ENCODE measurements at regions not wholly inside any gene's neighbourhood (a gene's known extent, or its start where the extent isn't known, plus 50 kb on each side); places are given as distances from the start of the nearest gene placed in this dataset.
"Not testable (repeated sequence)": the region's sequence is repeated elsewhere in the genome, so short reads cannot be mapped to it uniquely, and the experiment has no call there.

DNA sequence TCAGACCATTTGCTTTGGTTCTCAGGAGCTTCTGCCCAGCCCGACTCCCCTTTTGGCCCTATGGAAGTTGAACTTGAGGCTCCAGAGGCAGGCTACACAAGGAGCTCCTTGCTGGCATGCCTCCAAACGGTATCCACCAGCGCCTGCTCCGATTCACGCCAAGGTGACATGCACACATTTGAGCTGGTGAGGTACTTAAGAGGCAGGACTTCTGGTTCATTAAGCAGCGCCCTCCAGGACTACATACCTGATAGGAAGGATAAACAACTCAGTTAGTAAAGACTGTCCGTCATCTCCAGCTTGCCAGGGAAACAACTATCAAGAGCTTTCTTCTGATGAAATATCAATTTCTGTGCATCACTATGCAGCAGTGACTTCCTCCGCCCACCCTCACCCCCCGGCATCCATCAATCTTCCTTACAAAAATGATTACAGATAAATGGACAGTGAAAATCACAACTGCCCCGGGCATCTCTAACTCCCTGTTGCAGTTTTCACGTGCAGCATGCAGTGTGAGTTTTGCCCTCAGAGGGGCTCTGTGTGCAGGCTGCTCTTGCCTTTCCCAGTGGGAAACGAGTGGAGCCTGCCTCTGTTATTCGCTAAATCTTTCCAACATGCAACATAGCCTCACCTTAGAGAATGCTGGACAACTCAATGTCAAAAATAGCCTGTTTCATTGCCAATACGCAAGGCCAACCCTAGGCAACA lies 122.9 kb downstream of the ARRDC4 start:
- no peak for DNase-seq (ENCODE audit: low read depth)
- CTCF ChIA-PET, result interaction anchor here (0.7 to 3.5 kb wide), 8 partner anchors 30 to 185 kb away, joined by 3 to 18 read pairs (median 7); no protein-coding TSS in a partner anchor
- POLR2A ChIA-PET, result no interaction called here
- TF ChIP-seq, protein P1, sequence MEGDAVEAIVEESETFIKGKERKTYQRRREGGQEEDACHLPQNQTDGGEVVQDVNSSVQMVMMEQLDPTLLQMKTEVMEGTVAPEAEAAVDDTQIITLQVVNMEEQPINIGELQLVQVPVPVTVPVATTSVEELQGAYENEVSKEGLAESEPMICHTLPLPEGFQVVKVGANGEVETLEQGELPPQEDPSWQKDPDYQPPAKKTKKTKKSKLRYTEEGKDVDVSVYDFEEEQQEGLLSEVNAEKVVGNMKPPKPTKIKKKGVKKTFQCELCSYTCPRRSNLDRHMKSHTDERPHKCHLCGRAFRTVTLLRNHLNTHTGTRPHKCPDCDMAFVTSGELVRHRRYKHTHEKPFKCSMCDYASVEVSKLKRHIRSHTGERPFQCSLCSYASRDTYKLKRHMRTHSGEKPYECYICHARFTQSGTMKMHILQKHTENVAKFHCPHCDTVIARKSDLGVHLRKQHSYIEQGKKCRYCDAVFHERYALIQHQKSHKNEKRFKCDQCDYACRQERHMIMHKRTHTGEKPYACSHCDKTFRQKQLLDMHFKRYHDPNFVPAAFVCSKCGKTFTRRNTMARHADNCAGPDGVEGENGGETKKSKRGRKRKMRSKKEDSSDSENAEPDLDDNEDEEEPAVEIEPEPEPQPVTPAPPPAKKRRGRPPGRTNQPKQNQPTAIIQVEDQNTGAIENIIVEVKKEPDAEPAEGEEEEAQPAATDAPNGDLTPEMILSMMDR (IDR thresholded peaks at IDR 0.05; ENCODE audit: insufficient read depth, low read depth, low read length), result no peak
- no peaks in the 10 kb centered on the region for H3K27me3 ChIP-seq (ENCODE audit: control insufficient read depth, insufficient read depth, low read length)
- H3K4me3 ChIP-seq (ENCODE audit: low read depth, low read length), result no peak overlapping the region
- no peaks in the 10 kb centered on the region for H3K36me3 ChIP-seq (ENCODE audit: control insufficient read depth, insufficient read depth, low read length)

DNA sequence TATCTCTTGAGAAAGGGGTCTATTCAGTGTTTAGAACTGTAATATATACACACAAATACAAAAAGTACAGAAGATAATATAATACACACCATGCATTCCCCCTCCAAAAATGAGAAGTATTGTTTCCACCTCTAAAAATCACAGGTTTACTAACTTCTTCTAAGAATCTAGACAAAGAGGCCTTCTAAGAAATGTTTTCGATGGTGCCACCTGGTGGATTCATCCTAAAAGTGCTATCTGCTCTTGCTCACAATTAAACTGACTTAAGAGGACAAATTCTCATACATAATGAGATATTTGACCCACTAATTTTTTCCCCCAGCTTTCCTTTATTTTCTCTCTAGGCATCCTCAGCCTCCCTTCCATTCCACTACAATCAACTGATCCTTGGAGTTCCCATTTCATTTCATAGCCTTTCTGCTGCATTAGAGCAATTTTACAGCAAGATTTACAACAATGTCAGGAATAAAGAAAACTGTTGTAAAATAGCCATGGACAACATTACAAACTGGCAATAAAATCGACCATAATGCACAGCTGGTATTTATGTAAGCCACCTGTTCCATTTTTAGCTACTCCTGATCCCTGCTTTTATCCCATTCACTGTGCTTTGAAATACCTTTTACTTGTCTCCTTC lies 124.6 kb downstream of the ARRDC4 start:
- no peaks in the 10 kb centered on the region for H3K27me3 ChIP-seq (ENCODE audit: control insufficient read depth, insufficient read depth, low read length)
- no peak overlapping the region for H3K4me3 ChIP-seq (ENCODE audit: low read depth, low read length)
- ChIA-PET CTCF (interaction anchor here (0.5 to 3.8 kb wide), 16 partner anchors 10 to 193 kb away, joined by 3 to 30 read pairs (median 5); partner anchors contain the start of gene ARRDC4), POLR2A (no interaction called here)
- TF ChIP-seq, protein P1 (IDR thresholded peaks at IDR 0.05; ENCODE audit: insufficient read depth, low read depth, low read length), result peak; percentile 63
- DNase-seq (ENCODE audit: low read depth), result no peak
- H3K36me3 ChIP-seq (ENCODE audit: control insufficient read depth, insufficient read depth, low read length), result no peaks in the 10 kb centered on the region

DNA sequence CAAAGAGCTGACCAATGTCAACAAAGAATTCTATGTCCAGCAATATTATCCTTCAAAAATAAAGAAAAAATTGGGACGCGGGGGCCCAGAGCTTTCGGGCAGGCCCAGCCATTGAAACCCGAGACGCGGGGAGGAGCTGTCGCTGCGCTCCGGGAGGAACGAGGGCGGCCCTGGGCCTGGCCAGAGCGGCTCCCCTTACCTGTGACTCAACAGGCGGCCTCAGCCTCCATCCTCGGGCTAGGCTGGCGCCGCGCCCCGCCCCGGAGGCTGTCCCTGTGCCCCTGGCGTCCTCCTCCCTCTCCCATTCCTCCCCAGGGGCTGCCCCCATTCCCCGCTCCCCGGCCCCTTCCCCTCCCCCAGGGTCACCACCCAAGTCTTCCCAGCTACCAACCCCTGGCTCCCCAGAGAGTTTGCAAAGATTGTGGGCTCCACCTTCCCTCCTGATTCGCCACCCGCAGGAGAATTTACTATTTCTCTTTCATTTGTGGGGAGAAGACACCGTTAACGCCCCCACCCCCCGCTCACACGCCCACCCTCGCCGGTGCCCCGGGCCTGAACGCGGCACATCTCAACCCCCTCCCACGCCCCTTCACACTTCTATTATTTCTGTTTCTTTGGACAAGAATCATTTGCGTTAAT lies 127.9 kb downstream of the ARRDC4 start:
- DNase-seq (ENCODE audit: low read depth); H3K4me3 ChIP-seq (ENCODE audit: low read depth, low read length); H3K27me3 ChIP-seq (ENCODE audit: control insufficient read depth, insufficient read depth, low read length); POLR2A ChIA-PET; H3K36me3 ChIP-seq (ENCODE audit: control insufficient read depth, insufficient read depth, low read length): not testable (repeated sequence)
- CTCF ChIA-PET, result interaction anchor here (0.6 to 3.8 kb wide), 8 partner anchors 9 to 189 kb away, joined by 3 to 30 read pairs (median 6); no protein-coding TSS in a partner anchor

DNA sequence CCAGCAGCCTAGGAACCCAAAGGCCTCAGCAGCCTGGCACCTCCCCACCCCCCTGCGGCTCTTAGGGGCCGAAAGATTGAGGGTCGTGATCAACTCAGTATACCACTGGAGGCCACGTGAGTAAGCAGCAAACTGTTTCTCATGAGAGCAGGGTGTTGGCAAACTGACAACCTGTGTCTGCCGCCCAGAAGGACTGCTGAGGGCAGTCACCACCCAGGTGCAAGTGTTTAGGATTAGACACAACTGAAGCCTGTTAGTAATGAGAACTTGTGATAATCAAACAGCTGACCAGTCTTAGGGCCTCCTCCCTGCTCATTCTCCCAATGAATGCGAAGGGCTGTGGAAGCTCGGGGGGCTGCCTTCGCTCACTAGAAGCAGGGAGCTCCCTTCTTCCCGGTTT lies 128.8 kb downstream of the ARRDC4 start:
- CTCF ChIA-PET, result interaction anchor here (0.8 to 1.7 kb wide), 2 partner anchors 8 to 177 kb away, joined by 3 to 4 read pairs; no protein-coding TSS in a partner anchor
- H3K36me3 ChIP-seq (ENCODE audit: control insufficient read depth, insufficient read depth, low read length); H3K27me3 ChIP-seq (ENCODE audit: control insufficient read depth, insufficient read depth, low read length); H3K4me3 ChIP-seq (ENCODE audit: low read depth, low read length); DNase-seq (ENCODE audit: low read depth); POLR2A ChIA-PET: not testable (repeated sequence)

DNA sequence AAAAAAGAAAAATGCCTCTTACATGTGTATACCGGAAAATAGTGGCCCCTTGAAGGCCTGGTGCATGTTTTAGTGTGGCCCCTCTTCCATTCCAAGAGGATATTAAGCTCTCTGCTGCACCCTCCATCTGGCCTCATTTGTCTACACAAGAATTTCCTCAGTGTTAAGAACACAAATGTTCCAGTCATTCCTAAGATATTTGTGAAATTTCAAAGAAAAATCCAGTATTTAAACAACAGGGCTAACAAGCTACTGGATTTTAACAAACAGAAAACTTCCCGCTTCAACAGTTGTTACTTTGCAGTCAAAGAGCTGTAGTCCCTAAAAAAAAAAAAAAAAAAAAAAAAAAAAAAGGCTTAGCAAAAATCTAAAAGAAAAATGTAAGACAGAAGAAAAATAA lies 137.5 kb downstream of the ARRDC4 start:
- not testable (repeated sequence) for DNase-seq (ENCODE audit: low read depth); H3K4me3 ChIP-seq (ENCODE audit: low read depth, low read length); H3K27me3 ChIP-seq (ENCODE audit: control insufficient read depth, insufficient read depth, low read length); H3K36me3 ChIP-seq (ENCODE audit: control insufficient read depth, insufficient read depth, low read length)
- ChIA-PET POLR2A (interaction anchor here (0.6 kb wide), 1 partner anchor 131 kb away, joined by 4 read pairs; no protein-coding TSS in a partner anchor), CTCF (interaction anchor here (0.6 to 1.9 kb wide), 4 partner anchors 10 to 80 kb away, joined by 3 to 5 read pairs (median 4); no protein-coding TSS in a partner anchor)

DNA sequence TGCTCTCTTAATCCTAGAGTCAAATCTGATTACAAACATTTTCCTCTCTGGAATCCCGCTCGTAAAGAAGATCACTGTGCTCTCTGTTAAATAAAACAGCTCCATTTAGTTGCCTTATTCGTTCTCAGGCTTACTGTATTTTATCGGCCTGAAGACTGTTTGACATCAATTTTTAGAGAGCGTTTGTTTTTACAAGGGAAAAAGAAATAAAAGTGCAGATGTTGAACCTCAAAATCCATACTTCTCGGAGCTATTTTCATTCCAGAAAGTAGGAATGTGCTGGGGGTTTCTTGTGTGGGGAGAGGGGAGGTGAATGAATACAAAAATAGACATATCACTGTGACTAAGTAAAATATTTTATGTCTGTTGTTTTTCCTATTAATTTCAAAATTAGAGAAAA lies 140.1 kb downstream of the ARRDC4 start:
- POLR2A ChIA-PET; H3K36me3 ChIP-seq (ENCODE audit: control insufficient read depth, insufficient read depth, low read length); H3K4me3 ChIP-seq (ENCODE audit: low read depth, low read length); DNase-seq (ENCODE audit: low read depth); H3K27me3 ChIP-seq (ENCODE audit: control insufficient read depth, insufficient read depth, low read length): not testable (repeated sequence)
- CTCF ChIA-PET, result interaction anchor here (0.6 to 1.9 kb wide), 4 partner anchors 14 to 77 kb away, joined by 3 to 6 read pairs (median 3); no protein-coding TSS in a partner anchor

DNA sequence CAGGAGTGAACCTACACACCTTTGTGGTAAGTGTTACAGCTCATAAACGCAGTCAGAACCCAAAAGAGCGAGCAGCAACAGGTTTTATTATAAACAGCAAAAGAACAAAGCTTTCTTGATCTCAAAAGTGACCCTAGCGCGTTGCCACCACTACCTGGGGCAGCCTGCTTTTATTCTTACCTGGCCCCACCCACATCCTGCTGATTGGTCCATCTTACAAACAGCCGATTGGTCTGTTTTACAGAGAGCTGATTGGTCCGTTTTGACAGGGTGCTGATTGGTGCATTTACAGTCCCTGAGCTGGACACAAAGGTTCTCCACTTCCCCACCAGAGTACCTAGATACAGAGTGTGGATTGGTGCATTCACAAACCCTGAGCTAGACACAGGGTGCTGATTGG lies 143.1 kb downstream of the ARRDC4 start:
- Histone ChIP-seq H3K36me3 (ENCODE audit: control insufficient read depth, insufficient read depth, low read length) (no peaks in the 10 kb centered on the region), H3K27me3 (ENCODE audit: control insufficient read depth, insufficient read depth, low read length) (no peaks in the 10 kb centered on the region), H3K4me3 (ENCODE audit: low read depth, low read length) (no peak overlapping the region)
- POLR2A ChIA-PET, result no interaction called here
- TF ChIP-seq, protein P1 (IDR thresholded peaks at IDR 0.05; ENCODE audit: insufficient read depth, low read depth, low read length), result no peak
- no peak for DNase-seq (ENCODE audit: low read depth)
- CTCF ChIA-PET, result interaction anchor here (1.3 kb wide), 1 partner anchor 18 kb away, joined by 5 read pairs; no protein-coding TSS in a partner anchor

DNA sequence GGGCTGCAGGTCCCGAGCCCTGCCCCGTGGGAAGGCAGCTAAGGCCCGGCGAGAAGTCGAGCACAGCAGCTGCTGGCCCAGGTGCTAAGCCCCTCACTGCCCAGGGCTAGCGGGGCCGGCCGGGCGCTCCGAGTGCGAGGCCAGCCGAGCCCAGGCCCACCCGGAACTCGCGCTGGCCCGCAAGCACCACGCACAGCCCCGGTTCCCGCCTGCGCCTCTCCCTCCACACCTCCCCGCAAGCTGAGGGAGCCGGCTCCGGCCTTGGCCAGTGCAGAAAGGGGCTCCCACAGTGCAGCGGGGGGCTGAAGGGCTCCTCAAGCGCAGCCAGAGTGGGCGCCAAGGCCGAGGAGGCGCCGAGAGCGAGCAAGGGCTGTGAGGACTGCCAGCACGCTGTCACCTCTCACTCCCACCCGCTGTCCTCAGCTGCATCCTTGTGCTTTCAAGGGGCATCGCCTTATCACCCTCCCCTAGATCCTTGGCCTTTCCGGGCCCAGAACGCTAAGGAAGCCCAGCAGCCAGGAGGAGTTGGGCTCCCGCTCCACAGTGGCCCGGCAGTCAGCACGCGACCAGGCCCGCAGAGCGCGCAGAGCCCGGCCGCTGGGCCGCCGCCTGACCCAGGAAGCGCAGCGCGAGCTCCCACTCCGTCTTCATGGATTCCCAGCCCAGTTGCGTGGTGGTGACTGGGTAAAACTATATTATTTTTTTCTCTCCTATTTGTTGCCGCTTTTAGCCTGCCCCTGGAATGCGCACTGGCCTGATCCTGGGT lies 144.1 kb downstream of the ARRDC4 start:
- CTCF ChIA-PET; DNase-seq (ENCODE audit: low read depth); H3K36me3 ChIP-seq (ENCODE audit: control insufficient read depth, insufficient read depth, low read length); H3K4me3 ChIP-seq (ENCODE audit: low read depth, low read length); H3K27me3 ChIP-seq (ENCODE audit: control insufficient read depth, insufficient read depth, low read length); POLR2A ChIA-PET: not testable (repeated sequence)

DNA sequence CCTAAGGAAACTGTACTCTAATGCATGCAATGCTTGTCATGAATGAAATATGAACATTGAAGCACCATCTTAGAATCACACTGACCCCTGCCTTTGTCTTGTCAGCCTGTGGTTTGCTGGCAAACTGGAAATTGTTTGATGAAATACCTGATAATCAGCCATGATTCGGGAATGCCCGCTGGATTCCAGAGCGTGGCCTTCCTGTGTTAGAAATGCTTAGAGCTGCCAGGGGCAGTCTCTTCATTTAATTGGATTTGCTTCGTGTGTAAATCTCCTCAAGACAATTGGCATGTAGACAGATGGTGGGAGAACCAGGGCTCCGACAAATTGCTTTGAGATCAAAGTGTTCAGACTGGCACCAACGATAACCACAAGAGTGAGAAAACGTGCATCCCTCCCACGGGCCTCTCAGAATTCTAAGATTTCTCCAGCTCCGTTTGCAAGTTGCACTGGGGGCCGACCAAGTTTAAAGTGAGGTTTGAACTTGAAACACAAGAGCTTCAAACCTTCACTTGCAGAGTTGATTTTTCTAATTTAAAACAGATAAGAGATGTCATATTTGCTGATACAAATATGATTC lies 146.2 kb downstream of the ARRDC4 start:
- POLR2A ChIA-PET; DNase-seq (ENCODE audit: low read depth); CTCF ChIA-PET; H3K27me3 ChIP-seq (ENCODE audit: control insufficient read depth, insufficient read depth, low read length); H3K4me3 ChIP-seq (ENCODE audit: low read depth, low read length); H3K36me3 ChIP-seq (ENCODE audit: control insufficient read depth, insufficient read depth, low read length): not testable (repeated sequence)
